Astrocyte of the spinal cord (primary cell): ENCODE measurements at regions not wholly inside any gene's neighbourhood (a gene's known extent, or its start where the extent isn't known, plus 50 kb on each side); places are given as distances from the start of the nearest gene placed in this dataset.

Source experiments
- DNase-seq: peaks from one replicate; pipeline ENCODE4 v3.0.0; 2011; ENCODE audit warnings: low read depth, low spot score
- H3K4me3 ChIP-seq: 2 replicates; pipeline ENCODE4 v1.5.1; 2011; ENCODE audit warnings: low read depth, mild to moderate bottlenecking, low read length, moderate library complexity
- CTCF ChIP-seq: IDR thresholded peaks from 2 replicates; pipeline ENCODE4 v1.5.1; 2012; ENCODE audit warnings: low read depth, mild to moderate bottlenecking, low read length, inconsistent platforms
- in situ Hi-C: cut with HindIII; loops from 2 replicates; pipeline ENCODE4 v1.10.0; 2017; ENCODE audit warnings: low sequenced_read_pairs

- in situ Hi-C loops: no loop called here
- no peak for DNase-seq
- H3K4me3 ChIP-seq: no peak overlapping the region
- no peak for TF ChIP-seq CTCF
Observed at GRCh38 chr16:5653789-5654188, 556.2 kb upstream of the EEF2KMT start.

- DNase-seq: no peak
- in situ Hi-C loops: no loop called here
- no peak for TF ChIP-seq CTCF
- H3K4me3 ChIP-seq: no peak overlapping the region
Observed at GRCh38 chr16:5653041-5653440, 555.4 kb upstream of the EEF2KMT start.

GRCh38 chr16:5649762-5650743 lies 552.5 kb upstream of the EEF2KMT start:
- DNase-seq: no peak
- in situ Hi-C loops: no loop called here
- no peak for TF ChIP-seq CTCF
- H3K4me3 ChIP-seq: no peak overlapping the region

- DNase-seq: no peak
- H3K4me3 ChIP-seq: no peak overlapping the region
- in situ Hi-C loops: no loop called here
- no peak for TF ChIP-seq CTCF
Observed at GRCh38 chr16:5647051-5647450, 549.5 kb upstream of the EEF2KMT start.

GRCh38 chr16:5643855-5644531 lies 546.4 kb upstream of the EEF2KMT start:
- no peak for DNase-seq
- in situ Hi-C loops: no loop called here
- no peak overlapping the region for H3K4me3 ChIP-seq
- TF ChIP-seq CTCF: no peak

- no peak overlapping the region for H3K4me3 ChIP-seq
- DNase-seq: no peak
- in situ Hi-C loops: no loop called here
- no peak for TF ChIP-seq CTCF
Observed at GRCh38 chr16:5642436-5642835, 544.8 kb upstream of the EEF2KMT start.
